Loucy (cell line): ENCODE measurements at regions not wholly inside any gene's neighbourhood (a gene's known extent, or its start where the extent isn't known, plus 50 kb on each side); places are given as distances from the start of the nearest gene placed in this dataset.

Experiments used
- H2AFZ ChIP-seq: fragments of 200-600 bp; sonication (generic); 2 replicates; pipeline ENCODE4 v1.6.0; 2016; ENCODE audit warnings: antibody characterized with exemption, mild to moderate bottlenecking, low read length, moderate library complexity
- H3F3A ChIP-seq: fragments of 200-600 bp; 2 replicates; pipeline ENCODE4 v1.6.0; 2016; ENCODE audit warnings: antibody characterized with exemption, low read depth, mild to moderate bottlenecking
- H3K27me3 ChIP-seq: fragments of 200-600 bp; sonication (generic); 2 replicates; pipeline ENCODE4 v1.6.1; 2014; ENCODE audit warnings: low read length, mild to moderate bottlenecking; ENCODE audit not compliant: insufficient read depth, poor library complexity, severe bottlenecking
- H3K36me3 ChIP-seq: fragments of 200-600 bp; sonication (generic); 2 replicates; pipeline ENCODE4 v1.6.1; 2016; ENCODE audit warnings: low read length; ENCODE audit not compliant: insufficient read depth
- H3K4me1 ChIP-seq: fragments of 200-600 bp; sonication (generic); 2 replicates; pipeline ENCODE4 v1.5.1; 2014; ENCODE audit warnings: low read length, mild to moderate bottlenecking; ENCODE audit not compliant: insufficient read depth, poor library complexity, severe bottlenecking
- H3K4me2 ChIP-seq: fragments of 200-600 bp; sonication (generic); 2 replicates; pipeline ENCODE4 v1.6.0; 2014; ENCODE audit warnings: antibody characterized with exemption, low read length, low read depth, mild to moderate bottlenecking; ENCODE audit not compliant: poor library complexity, severe bottlenecking
- H3K4me3 ChIP-seq: fragments of 200-600 bp; sonication (generic); 2 replicates; pipeline ENCODE4 v1.5.1; 2014; ENCODE audit warnings: low read length, mild to moderate bottlenecking, mixed read lengths; ENCODE audit not compliant: poor library complexity, severe bottlenecking
- H3K79me2 ChIP-seq: fragments of 200-600 bp; sonication (generic); 2 replicates; pipeline ENCODE4 v1.6.1; 2014; ENCODE audit warnings: low read length; ENCODE audit not compliant: insufficient read depth
- H3K9ac ChIP-seq: fragments of 200-600 bp; sonication (generic); 2 replicates; pipeline ENCODE4 v1.6.0; 2014; ENCODE audit warnings: mild to moderate bottlenecking, low read depth, low read length, moderate library complexity; ENCODE audit not compliant: poor library complexity, severe bottlenecking
- H3K9me2 ChIP-seq: fragments of 200-600 bp; sonication (generic); replicated peaks from 2 replicates; pipeline ENCODE4 v1.6.1; 2016; ENCODE audit warnings: low read depth, low read length, mixed read lengths
- H3K9me3 ChIP-seq: fragments of 200-600 bp; sonication (generic); 2 replicates; pipeline ENCODE4 v1.6.1; 2014; ENCODE audit warnings: mild to moderate bottlenecking, antibody characterized with exemption, low read length, low read depth; ENCODE audit not compliant: insufficient read depth
- H4K20me1 ChIP-seq: fragments of 200-600 bp; sonication (generic); 2 replicates; pipeline ENCODE4 v1.6.0; 2014; ENCODE audit warnings: antibody characterized with exemption, low read length, mild to moderate bottlenecking; ENCODE audit not compliant: insufficient read depth, poor library complexity, severe bottlenecking
- EZH2phosphoT487 ChIP-seq: fragments of 200-600 bp; IDR thresholded peaks from 2 replicates; pipeline ENCODE4 v1.6.1; 2018; ENCODE audit warnings: antibody characterized with exemption, mild to moderate bottlenecking, moderate library complexity, borderline replicate concordance
- TF ChIP-seq, protein P1 (sequence below): fragments of 200-600 bp; sonication (generic); conservative IDR thresholded peaks from 2 replicates; pipeline ENCODE4 v1.5.1; 2014; ENCODE audit warnings: mild to moderate bottlenecking, antibody characterized with exemption, low read length

DNA sequence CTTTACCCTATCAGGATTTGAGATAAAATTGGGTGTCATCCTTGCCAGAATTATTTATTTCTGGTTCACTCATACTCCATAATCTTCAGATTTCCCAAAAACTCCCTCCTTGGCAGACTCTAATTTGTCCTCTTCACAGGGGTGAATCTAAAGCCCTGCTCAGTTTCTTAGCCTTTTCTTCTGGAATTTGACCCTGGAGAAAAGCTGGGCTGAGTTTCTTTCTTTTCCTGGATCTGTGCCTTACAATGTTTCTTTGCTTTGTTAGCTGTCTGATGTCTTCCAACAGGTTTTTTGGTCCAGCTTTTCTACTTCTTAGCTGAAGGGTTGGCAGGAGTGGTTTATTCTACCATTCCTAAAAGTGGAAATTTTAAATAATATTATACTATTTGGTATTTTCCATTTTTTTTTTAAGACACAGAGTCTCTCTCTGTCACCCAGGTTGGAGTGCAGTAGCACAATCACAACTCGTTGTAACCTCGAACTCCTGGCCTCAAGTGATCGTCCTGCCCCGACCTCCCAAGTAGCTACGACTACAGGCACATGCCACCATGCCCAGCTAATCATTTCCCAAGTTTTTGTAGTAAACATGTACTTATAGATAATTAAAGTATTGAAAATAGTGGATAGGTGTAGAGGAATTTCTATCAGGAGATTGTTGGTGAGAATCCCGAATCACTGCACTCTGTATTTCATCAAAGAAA is 138.4 kb upstream of the TWIST2 start:
- no peaks in the 10 kb centered on the region for H3K9me3 ChIP-seq

DNA sequence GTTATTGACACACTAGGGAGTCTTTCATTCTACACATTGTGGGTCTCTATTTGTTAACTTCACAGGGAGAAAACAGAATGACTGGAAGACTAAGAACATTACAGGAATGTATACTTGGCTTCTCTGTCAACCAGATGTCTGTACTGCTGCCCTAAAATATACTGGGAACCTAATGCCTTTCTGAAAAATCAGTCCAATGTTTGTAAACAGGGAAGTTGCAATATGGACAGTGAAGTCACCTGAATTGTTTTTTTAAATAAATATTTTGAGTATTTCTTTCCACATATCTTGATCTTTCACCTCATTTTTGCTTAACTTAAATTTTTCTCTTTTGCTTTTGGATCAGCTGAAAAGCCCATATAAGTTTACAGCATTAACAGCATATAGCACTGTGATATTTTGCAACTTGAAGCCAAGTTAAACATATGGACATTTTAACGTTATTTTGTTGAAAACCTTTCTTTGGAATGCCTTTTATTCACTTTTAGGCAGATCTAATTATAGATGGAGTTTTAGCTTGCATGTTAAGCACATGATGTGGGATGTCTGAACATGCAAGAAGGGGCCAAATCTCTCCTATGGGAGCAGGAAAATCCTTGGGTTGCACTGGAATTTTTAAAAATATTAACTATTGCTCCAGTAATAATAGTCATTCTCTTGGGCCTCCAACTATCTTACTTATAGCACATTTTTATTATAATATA is 137.7 kb upstream of the TWIST2 start:
- Histone ChIP-seq H3F3A (no peaks in the 10 kb centered on the region), H2AFZ (no peak overlapping the region), H4K20me1 (no peaks in the 10 kb centered on the region), H3K79me2 (no peaks in the 10 kb centered on the region), H3K27me3 (no peaks in the 10 kb centered on the region), H3K9me2 (no peaks in the 10 kb centered on the region), H3K36me3 (no peaks in the 10 kb centered on the region), H3K9me3 (no peaks in the 10 kb centered on the region), H3K4me1 (no peaks in the 10 kb centered on the region), H3K4me3 (no peak overlapping the region), H3K9ac (no peak overlapping the region), H3K4me2 (no peak overlapping the region)
- TF ChIP-seq EZH2phosphoT487 = no peak
- TF ChIP-seq, protein P1, sequence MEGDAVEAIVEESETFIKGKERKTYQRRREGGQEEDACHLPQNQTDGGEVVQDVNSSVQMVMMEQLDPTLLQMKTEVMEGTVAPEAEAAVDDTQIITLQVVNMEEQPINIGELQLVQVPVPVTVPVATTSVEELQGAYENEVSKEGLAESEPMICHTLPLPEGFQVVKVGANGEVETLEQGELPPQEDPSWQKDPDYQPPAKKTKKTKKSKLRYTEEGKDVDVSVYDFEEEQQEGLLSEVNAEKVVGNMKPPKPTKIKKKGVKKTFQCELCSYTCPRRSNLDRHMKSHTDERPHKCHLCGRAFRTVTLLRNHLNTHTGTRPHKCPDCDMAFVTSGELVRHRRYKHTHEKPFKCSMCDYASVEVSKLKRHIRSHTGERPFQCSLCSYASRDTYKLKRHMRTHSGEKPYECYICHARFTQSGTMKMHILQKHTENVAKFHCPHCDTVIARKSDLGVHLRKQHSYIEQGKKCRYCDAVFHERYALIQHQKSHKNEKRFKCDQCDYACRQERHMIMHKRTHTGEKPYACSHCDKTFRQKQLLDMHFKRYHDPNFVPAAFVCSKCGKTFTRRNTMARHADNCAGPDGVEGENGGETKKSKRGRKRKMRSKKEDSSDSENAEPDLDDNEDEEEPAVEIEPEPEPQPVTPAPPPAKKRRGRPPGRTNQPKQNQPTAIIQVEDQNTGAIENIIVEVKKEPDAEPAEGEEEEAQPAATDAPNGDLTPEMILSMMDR = no peak

More for the DNA sequence above, 138.4 kb upstream of the TWIST2 start:
- Histone ChIP-seq H3K4me2 (no peak overlapping the region), H3K4me1 (no peaks in the 10 kb centered on the region), H3F3A (no peaks in the 10 kb centered on the region), H3K9me2 (no peaks in the 10 kb centered on the region), H3K79me2 (no peaks in the 10 kb centered on the region), H2AFZ (no peak overlapping the region), H3K36me3 (no peaks in the 10 kb centered on the region), H3K4me3 (no peak overlapping the region), H3K27me3 (no peaks in the 10 kb centered on the region), H4K20me1 (no peaks in the 10 kb centered on the region), H3K9ac (no peak overlapping the region)
- TF ChIP-seq, protein P1 = no peak
- no peak for TF ChIP-seq EZH2phosphoT487

DNA sequence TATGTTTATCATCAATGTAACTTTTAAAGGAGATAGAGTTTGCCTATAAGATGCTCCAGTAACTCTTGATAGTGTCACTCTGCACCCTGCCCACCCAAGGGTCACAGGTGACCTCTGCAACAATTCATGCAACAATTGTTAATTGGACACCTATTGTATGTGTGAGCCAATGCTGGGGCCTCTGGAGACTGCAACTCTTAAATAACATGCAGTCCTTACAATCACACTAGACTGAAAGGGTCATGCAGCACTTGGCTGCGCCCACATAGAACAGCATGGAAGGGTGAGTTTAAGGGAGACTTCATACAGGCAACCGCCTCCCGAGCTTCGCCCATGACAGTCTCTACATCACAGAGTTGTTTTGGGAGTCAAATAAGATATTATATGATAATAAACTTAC is 137.1 kb upstream of the TWIST2 start:
- Histone ChIP-seq H2AFZ (no peak overlapping the region), H3K4me2 (no peak overlapping the region), H3K4me1 (no peaks in the 10 kb centered on the region), H3F3A (no peaks in the 10 kb centered on the region), H3K9me2 (no peaks in the 10 kb centered on the region), H4K20me1 (no peaks in the 10 kb centered on the region), H3K9me3 (no peaks in the 10 kb centered on the region), H3K36me3 (no peaks in the 10 kb centered on the region), H3K9ac (no peak overlapping the region), H3K27me3 (no peaks in the 10 kb centered on the region), H3K4me3 (no peak overlapping the region), H3K79me2 (no peaks in the 10 kb centered on the region)
- TF ChIP-seq, protein P1 = no peak
- no peak for TF ChIP-seq EZH2phosphoT487
